ENCODE measurements at regions not wholly inside any gene's neighbourhood (a gene's known extent, or its start where the extent isn't known, plus 50 kb on each side); places are given as distances from the start of the nearest gene placed in this dataset.

GRCh38 chr3:73677336-73678024 lies 52.7 kb upstream of the PDZRN3 start:
- DNase-seq = no peak

Data from activated CD4-positive, alpha-beta T cell treated with anti-CD3 and anti-CD28 coated beads, Interleukin-2, amount 50 U/mL, for 16 hours (primary cell).